CD4-positive, alpha-beta memory T cell (primary cell): ENCODE measurements at regions not wholly inside any gene's neighbourhood (a gene's known extent, or its start where the extent isn't known, plus 50 kb on each side); places are given as distances from the start of the nearest gene placed in this dataset.

ENCODE experiments used
- CTCF ChIA-PET: fragments of 350-600 bp; sonication (Branson Sonifier 250); formaldehyde crosslinking; loops from one replicate; lab custom pipeline; 2021; ENCODE audit warnings: inconsistent platforms; ENCODE audit not compliant: partially characterized antibody; lab: Charles Lee
- POLR2A ChIA-PET: fragments of 350-600 bp; sonication (Branson Sonifier 250); formaldehyde crosslinking; loops from one replicate; lab custom pipeline; 2021; ENCODE audit not compliant: partially characterized antibody; lab: Charles Lee
- DNase-seq, 5 donors: peaks; one replicate each; pipeline versions ENCODE4 v3.0.0 to v3.0.0-alpha.2; 2020 to 2022; ENCODE audit warnings: mixed read lengths in 1 of 5
- H3K27ac ChIP-seq: one replicate; pipeline ENCODE4 v1.7.0; 2013; ENCODE audit warnings: low read depth, low read length
- H3K27me3 ChIP-seq: 2 replicates; pipeline ENCODE4 v1.7.0; 2013; ENCODE audit warnings: mild to moderate bottlenecking, low read length, moderate library complexity; ENCODE audit not compliant: insufficient read depth
- H3K36me3 ChIP-seq: 2 replicates; pipeline ENCODE4 v1.7.0; 2013; ENCODE audit warnings: mild to moderate bottlenecking, low read length, moderate library complexity; ENCODE audit not compliant: insufficient read depth
- H3K4me1 ChIP-seq: 2 replicates; pipeline ENCODE4 v1.7.0; 2013; ENCODE audit warnings: mild to moderate bottlenecking, low read length, moderate library complexity; ENCODE audit not compliant: insufficient read depth
- H3K4me3 ChIP-seq, 2 donors: one replicate each; pipeline ENCODE4 v1.7.0; 2013; ENCODE audit warnings: low read length in 2 of 2, mild to moderate bottlenecking in 1 of 2
- H3K9me3 ChIP-seq, 2 donors: one replicate each; pipeline ENCODE4 v1.7.0; 2013; ENCODE audit warnings: low read length in 2 of 2, control low read depth in 1 of 2; ENCODE audit not compliant: control insufficient read depth in 1 of 2
- H3K27ac Mint-ChIP-seq, 7 donors: one replicate each; pipeline ENCODE4 v1.8.0; 2020 to 2021; ENCODE audit warnings: mixed read lengths in 7 of 7, mild to moderate bottlenecking in 6 of 7, inconsistent platforms in 3 of 7, moderate library complexity in 3 of 7
- H3K27me3 Mint-ChIP-seq, 2 donors: one replicate each; pipeline ENCODE4 v1.8.0; 2020 to 2021; ENCODE audit warnings: mixed read lengths in 2 of 2
- H3K36me3 Mint-ChIP-seq, 2 donors: one replicate each; pipeline ENCODE4 v1.8.0; 2020 to 2021; ENCODE audit warnings: mixed read lengths in 2 of 2, inconsistent platforms in 1 of 2, mild to moderate bottlenecking in 1 of 2
- H3K4me1 Mint-ChIP-seq, 4 donors: one replicate each; pipeline ENCODE4 v1.8.0; 2020 to 2021; ENCODE audit warnings: mixed read lengths in 4 of 4, mild to moderate bottlenecking in 1 of 4
- H3K4me3 Mint-ChIP-seq, 8 donors: one replicate each; pipeline ENCODE4 v1.8.0; 2020 to 2021; ENCODE audit warnings: mixed read lengths in 8 of 8, mild to moderate bottlenecking in 7 of 8, moderate library complexity in 6 of 8, inconsistent platforms in 3 of 8
- H3K9me3 Mint-ChIP-seq, 8 donors: one replicate each; pipeline ENCODE4 v1.8.0; 2020 to 2021; ENCODE audit warnings: mixed read lengths in 8 of 8, mild to moderate bottlenecking in 5 of 8, inconsistent platforms in 3 of 8, moderate library complexity in 1 of 8
- intact Hi-C: fragments of 100-400 bp; cut with micrococcal nuclease; formaldehyde crosslinking; loops from one replicate; pipeline ENCODE4 v1.15.1; 2023

GRCh38 chr12:113571713-113572112, 100.0 kb upstream of the LHX5 start:
- H3K4me3 Mint-ChIP-seq, result no peak overlapping the region
- H3K27ac Mint-ChIP-seq, result no peak overlapping the region
- ChIA-PET CTCF (no interaction called here), POLR2A (no interaction called here)
- no peaks in the 10 kb centered on the region for H3K9me3 ChIP-seq
- H3K27me3 ChIP-seq, result no peaks in the 10 kb centered on the region
- intact Hi-C loops, result no loop called here
- no peaks in the 10 kb centered on the region for H3K36me3 Mint-ChIP-seq
- H3K36me3 ChIP-seq, result no peaks in the 10 kb centered on the region
- no peak overlapping the region for H3K27ac ChIP-seq
- H3K27me3 Mint-ChIP-seq, result peaks cover 5 to 9% of the 10 kb centered on the region in 2 donors
- DNase-seq, result no peak
- H3K4me3 ChIP-seq, result no peak overlapping the region
- peaks cover 0 to 10% (median 0%) of the 10 kb centered on the region in 8 donors for H3K9me3 Mint-ChIP-seq
- no peaks in the 10 kb centered on the region for H3K4me1 Mint-ChIP-seq
- no peaks in the 10 kb centered on the region for H3K4me1 ChIP-seq

- Mint-ChIP-seq H3K9me3 (peaks cover 0 to 10% (median 0%) of the 10 kb centered on the region in 8 donors), H3K36me3 (no peaks in the 10 kb centered on the region), H3K27me3 (peaks cover 8 to 10% of the 10 kb centered on the region in 2 donors), H3K4me1 (no peaks in the 10 kb centered on the region), H3K27ac (no peak overlapping the region), H3K4me3 (no peak overlapping the region)
- ChIA-PET POLR2A (no interaction called here), CTCF (no interaction called here)
- H3K4me1 ChIP-seq, result no peaks in the 10 kb centered on the region
- intact Hi-C loops, result no loop called here
- no peak overlapping the region for H3K27ac ChIP-seq
- no peaks in the 10 kb centered on the region for H3K36me3 ChIP-seq
- DNase-seq, result no peak
- no peak overlapping the region for H3K4me3 ChIP-seq
- H3K27me3 ChIP-seq, result no peaks in the 10 kb centered on the region
- H3K9me3 ChIP-seq, result no peaks in the 10 kb centered on the region
These were observed 98.1 kb upstream of the LHX5 start for GRCh38 chr12:113569806-113570205.

GRCh38 chr12:113568021-113568420, 96.3 kb upstream of the LHX5 start:
- Histone ChIP-seq H3K4me1 (no peaks in the 10 kb centered on the region), H3K36me3 (no peaks in the 10 kb centered on the region), H3K9me3 (no peaks in the 10 kb centered on the region), H3K4me3 (no peak overlapping the region), H3K27me3 (no peaks in the 10 kb centered on the region), H3K27ac (no peak overlapping the region)
- H3K4me1 Mint-ChIP-seq, result no peaks in the 10 kb centered on the region
- ChIA-PET POLR2A (no interaction called here), CTCF (no interaction called here)
- H3K4me3 Mint-ChIP-seq, result no peak overlapping the region
- intact Hi-C loops, result no loop called here
- no peak for DNase-seq
- H3K9me3 Mint-ChIP-seq, result peaks cover 0 to 10% (median 2%) of the 10 kb centered on the region in 8 donors
- H3K27me3 Mint-ChIP-seq, result peaks cover 15 to 16% of the 10 kb centered on the region in 2 donors
- no peaks in the 10 kb centered on the region for H3K36me3 Mint-ChIP-seq
- H3K27ac Mint-ChIP-seq, result no peak overlapping the region

- H3K27me3 Mint-ChIP-seq, result peaks cover 16 to 17% of the 10 kb centered on the region in 2 donors
- DNase-seq, result no peak
- ChIA-PET CTCF (no interaction called here), POLR2A (no interaction called here)
- H3K9me3 Mint-ChIP-seq, result peaks cover 0 to 5% (median under 1%) of the 10 kb centered on the region in 8 donors
- Histone ChIP-seq H3K4me3 (no peak overlapping the region), H3K36me3 (no peaks in the 10 kb centered on the region), H3K9me3 (no peaks in the 10 kb centered on the region), H3K4me1 (no peaks in the 10 kb centered on the region), H3K27me3 (no peaks in the 10 kb centered on the region), H3K27ac (no peak overlapping the region)
- H3K4me1 Mint-ChIP-seq, result no peaks in the 10 kb centered on the region
- intact Hi-C loops, result no loop called here
- no peak overlapping the region for H3K27ac Mint-ChIP-seq
- H3K4me3 Mint-ChIP-seq, result no peak overlapping the region
- no peaks in the 10 kb centered on the region for H3K36me3 Mint-ChIP-seq
These were observed 93.7 kb upstream of the LHX5 start for GRCh38 chr12:113565368-113565767.

- Mint-ChIP-seq H3K27ac (no peak overlapping the region), H3K4me3 (no peak overlapping the region), H3K4me1 (no peaks in the 10 kb centered on the region), H3K27me3 (peaks cover 16 to 18% of the 10 kb centered on the region in 2 donors), H3K9me3 (peaks cover 0 to 7% (median 2%) of the 10 kb centered on the region in 8 donors), H3K36me3 (no peaks in the 10 kb centered on the region)
- ChIA-PET CTCF (no interaction called here), POLR2A (no interaction called here)
- H3K4me3 ChIP-seq, result no peak overlapping the region
- H3K4me1 ChIP-seq, result no peaks in the 10 kb centered on the region
- no peaks in the 10 kb centered on the region for H3K36me3 ChIP-seq
- intact Hi-C loops, result no loop called here
- no peak overlapping the region for H3K27ac ChIP-seq
- no peaks in the 10 kb centered on the region for H3K27me3 ChIP-seq
- no peak for DNase-seq
- no peaks in the 10 kb centered on the region for H3K9me3 ChIP-seq
These were observed 89.6 kb upstream of the LHX5 start for GRCh38 chr12:113561068-113561780.

GRCh38 chr12:113559466-113559865, 87.8 kb upstream of the LHX5 start:
- no peaks in the 10 kb centered on the region for H3K36me3 Mint-ChIP-seq
- peaks cover 10 to 11% of the 10 kb centered on the region in 2 donors for H3K27me3 Mint-ChIP-seq
- ChIA-PET POLR2A (no interaction called here), CTCF (no interaction called here)
- DNase-seq, result no peak
- no peaks in the 10 kb centered on the region for H3K4me1 Mint-ChIP-seq
- H3K27me3 ChIP-seq, result no peaks in the 10 kb centered on the region
- H3K9me3 ChIP-seq, result no peaks in the 10 kb centered on the region
- no peak overlapping the region for H3K4me3 Mint-ChIP-seq
- H3K27ac Mint-ChIP-seq, result no peak overlapping the region
- intact Hi-C loops, result no loop called here
- no peaks in the 10 kb centered on the region for H3K36me3 ChIP-seq
- peaks cover 0 to 11% (median 5%) of the 10 kb centered on the region in 8 donors for H3K9me3 Mint-ChIP-seq
- H3K27ac ChIP-seq, result no peak overlapping the region
- H3K4me3 ChIP-seq, result no peak overlapping the region
- no peaks in the 10 kb centered on the region for H3K4me1 ChIP-seq

- Mint-ChIP-seq H3K36me3 (no peaks in the 10 kb centered on the region), H3K4me3 (no peak overlapping the region), H3K9me3 (peaks cover 0 to 16% (median 4%) of the 10 kb centered on the region in 8 donors), H3K27ac (no peak overlapping the region), H3K27me3 (peaks cover 2 to 7% of the 10 kb centered on the region in 2 donors), H3K4me1 (no peaks in the 10 kb centered on the region)
- CTCF ChIA-PET, result no interaction called here
- H3K4me1 ChIP-seq, result no peaks in the 10 kb centered on the region
- no peaks in the 10 kb centered on the region for H3K9me3 ChIP-seq
- no peaks in the 10 kb centered on the region for H3K36me3 ChIP-seq
- H3K27me3 ChIP-seq, result no peaks in the 10 kb centered on the region
- no peak overlapping the region for H3K27ac ChIP-seq
- no peak for DNase-seq
- intact Hi-C loops, result no loop called here
- no peak overlapping the region for H3K4me3 ChIP-seq
- POLR2A ChIA-PET, result no interaction called here
These were observed 83.6 kb upstream of the LHX5 start for GRCh38 chr12:113555226-113555625.
